WI38 (cell line): ENCODE measurements at regions not wholly inside any gene's neighbourhood (a gene's known extent, or its start where the extent isn't known, plus 50 kb on each side); places are given as distances from the start of the nearest gene placed in this dataset.
"Not testable (repeated sequence)": the region's sequence is repeated elsewhere in the genome, so short reads cannot be mapped to it uniquely, and the experiment has no call there.

Source experiments
- H3K4me3 ChIP-seq: 2 replicates; pipeline ENCODE4 v1.5.1; 2011; ENCODE audit warnings: low read depth, mild to moderate bottlenecking, control low read depth, low read length
- CTCF ChIP-seq: IDR thresholded peaks from 2 replicates; pipeline ENCODE4 v1.5.1; 2012; ENCODE audit warnings: low read depth, mild to moderate bottlenecking, control low read depth, low read length

GRCh38 chr1:213491468-213491867 lies 440.4 kb downstream of the RPS6KC1 start:
- no peak overlapping the region for H3K4me3 ChIP-seq
- no peak for TF ChIP-seq CTCF

GRCh38 chr1:213492161-213493041 lies 441.4 kb downstream of the RPS6KC1 start:
- no peak for TF ChIP-seq CTCF
- no peak overlapping the region for H3K4me3 ChIP-seq

GRCh38 chr1:213499444-213499843 lies 448.4 kb downstream of the RPS6KC1 start:
- no peak overlapping the region for H3K4me3 ChIP-seq
- no peak for TF ChIP-seq CTCF

GRCh38 chr1:213507472-213508223 lies 456.6 kb downstream of the RPS6KC1 start:
- no peak for TF ChIP-seq CTCF
- no peak overlapping the region for H3K4me3 ChIP-seq

- H3K4me3 ChIP-seq = no peak overlapping the region
- no peak for TF ChIP-seq CTCF
These were observed 460.1 kb downstream of the RPS6KC1 start for GRCh38 chr1:213511173-213511572.

- TF ChIP-seq CTCF = no peak
- no peak overlapping the region for H3K4me3 ChIP-seq
These were observed 461.3 kb downstream of the RPS6KC1 start for GRCh38 chr1:213512316-213512715.

GRCh38 chr1:213513006-213513405 lies 462.0 kb downstream of the RPS6KC1 start:
- no peak for TF ChIP-seq CTCF
- H3K4me3 ChIP-seq = no peak overlapping the region

- H3K4me3 ChIP-seq = not testable (repeated sequence)
These were observed 463.6 kb downstream of the RPS6KC1 start for GRCh38 chr1:213514408-213515179.
